LNCAP (cell line): ENCODE measurements at regions not wholly inside any gene's neighbourhood (a gene's known extent, or its start where the extent isn't known, plus 50 kb on each side); places are given as distances from the start of the nearest gene placed in this dataset.

Experiments used
- CTCF ChIP-seq: fragments of 450-650 bp; IDR thresholded peaks from 2 replicates; pipeline ENCODE4 v1.5.1; 2017; ENCODE audit warnings: mild to moderate bottlenecking

- TF ChIP-seq CTCF, result no peak
Observed at GRCh38 chr17:6366221-6366666, 68.7 kb downstream of the AIPL1 start.

- no peak for TF ChIP-seq CTCF
Observed at GRCh38 chr17:6365200-6365943, 69.5 kb downstream of the AIPL1 start.

- no peak for TF ChIP-seq CTCF
Observed at GRCh38 chr17:6361733-6362132, 73.2 kb downstream of the AIPL1 start.

DNA sequence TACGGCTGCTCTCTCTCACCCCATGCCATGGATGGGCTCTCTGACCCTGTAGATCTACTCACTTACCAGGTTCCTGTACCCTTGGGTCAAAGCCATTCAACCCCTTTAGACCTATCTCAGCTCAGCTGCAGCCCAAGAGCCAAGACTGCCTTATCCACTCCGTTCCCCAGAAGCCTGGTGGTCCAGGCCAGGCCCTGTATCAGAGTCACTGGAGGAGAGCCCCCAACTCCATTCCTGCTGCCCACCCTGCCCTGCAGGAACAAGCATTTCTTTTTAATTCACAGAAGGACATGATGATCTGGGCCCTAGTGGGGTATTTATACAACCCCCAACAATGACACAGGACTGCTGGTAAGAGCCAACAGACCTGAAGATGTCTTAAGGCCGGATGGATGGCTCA lies 76.8 kb downstream of the AIPL1 start:
- no peak for TF ChIP-seq CTCF

DNA sequence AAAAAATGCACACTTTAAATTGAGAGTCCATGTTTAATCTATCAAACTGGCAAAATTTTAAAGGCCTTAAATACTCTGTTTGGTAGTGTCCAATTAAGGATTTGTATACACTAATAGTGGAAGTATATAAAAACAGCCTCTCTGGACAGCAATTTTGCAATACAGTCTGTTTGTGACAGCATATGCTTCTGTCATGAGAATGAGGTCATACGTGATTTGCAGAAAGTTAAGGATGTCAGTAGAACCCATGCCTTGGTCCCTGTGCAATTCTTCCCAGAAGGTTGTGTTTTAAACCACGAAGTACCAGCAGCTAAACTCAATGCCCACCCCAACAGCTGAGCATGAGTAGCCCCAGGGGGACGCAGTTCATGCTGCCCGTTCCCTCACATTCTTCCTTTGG lies 78.4 kb downstream of the AIPL1 start:
- no peak for TF ChIP-seq CTCF

DNA sequence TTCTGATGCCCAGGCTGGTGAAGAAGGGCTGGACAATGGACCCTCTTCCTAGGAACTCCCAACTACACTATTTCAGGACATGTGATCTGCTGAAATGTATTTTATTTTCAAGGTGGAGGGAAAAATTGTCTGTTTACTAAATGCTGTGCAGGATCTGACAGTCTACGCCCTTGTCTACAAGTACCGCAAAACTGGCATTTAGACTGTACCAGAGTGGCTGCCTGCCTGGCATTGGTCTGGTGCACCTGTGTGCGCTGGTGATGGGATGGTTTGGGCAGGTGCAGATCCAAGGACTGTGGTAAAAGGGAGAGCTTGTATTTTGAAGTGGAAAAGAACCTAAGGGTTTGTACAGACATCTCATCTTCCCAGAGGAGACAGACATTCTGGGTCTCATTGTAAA lies 79.7 kb downstream of the AIPL1 start:
- no peak for TF ChIP-seq CTCF

GRCh38 chr17:6352801-6353560 lies 81.9 kb downstream of the AIPL1 start:
- TF ChIP-seq CTCF, result no peak
